ENCODE measurements at regions not wholly inside any gene's neighbourhood (a gene's known extent, or its start where the extent isn't known, plus 50 kb on each side); places are given as distances from the start of the nearest gene placed in this dataset.

DNA sequence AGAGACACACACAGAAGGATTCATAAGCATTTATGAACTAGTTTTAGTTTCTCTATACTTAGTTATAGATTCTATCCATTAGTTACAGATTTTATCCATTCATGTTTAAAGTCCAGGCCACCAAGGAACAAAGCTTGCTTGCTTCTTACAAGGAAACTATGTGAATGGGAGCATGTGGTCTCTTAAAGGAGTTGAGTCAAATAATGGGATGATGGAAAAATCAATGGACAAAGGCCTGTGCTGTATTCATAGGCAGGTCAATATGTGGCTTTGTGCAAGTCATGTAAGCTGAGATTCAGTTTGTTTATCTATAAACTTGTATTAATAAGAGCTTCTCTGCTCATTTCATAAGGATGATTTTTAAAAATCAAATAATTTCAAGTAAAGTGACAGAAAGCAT lies 172.8 kb upstream of the CDK1 start:
- Mint-ChIP-seq H3K4me3 (ENCODE audit: low read depth) (no peak overlapping the region), H3K9me3 (ENCODE audit: low read depth) (no peaks in the 10 kb centered on the region), H3K4me1 (ENCODE audit: low read depth) (peaks cover 5% of the 10 kb centered on the region), H3K27me3 (no peaks in the 10 kb centered on the region), H3K36me3 (ENCODE audit: insufficient read depth) (no peaks in the 10 kb centered on the region), H3K27ac (no peak overlapping the region)
- TF ChIP-seq, protein P1, sequence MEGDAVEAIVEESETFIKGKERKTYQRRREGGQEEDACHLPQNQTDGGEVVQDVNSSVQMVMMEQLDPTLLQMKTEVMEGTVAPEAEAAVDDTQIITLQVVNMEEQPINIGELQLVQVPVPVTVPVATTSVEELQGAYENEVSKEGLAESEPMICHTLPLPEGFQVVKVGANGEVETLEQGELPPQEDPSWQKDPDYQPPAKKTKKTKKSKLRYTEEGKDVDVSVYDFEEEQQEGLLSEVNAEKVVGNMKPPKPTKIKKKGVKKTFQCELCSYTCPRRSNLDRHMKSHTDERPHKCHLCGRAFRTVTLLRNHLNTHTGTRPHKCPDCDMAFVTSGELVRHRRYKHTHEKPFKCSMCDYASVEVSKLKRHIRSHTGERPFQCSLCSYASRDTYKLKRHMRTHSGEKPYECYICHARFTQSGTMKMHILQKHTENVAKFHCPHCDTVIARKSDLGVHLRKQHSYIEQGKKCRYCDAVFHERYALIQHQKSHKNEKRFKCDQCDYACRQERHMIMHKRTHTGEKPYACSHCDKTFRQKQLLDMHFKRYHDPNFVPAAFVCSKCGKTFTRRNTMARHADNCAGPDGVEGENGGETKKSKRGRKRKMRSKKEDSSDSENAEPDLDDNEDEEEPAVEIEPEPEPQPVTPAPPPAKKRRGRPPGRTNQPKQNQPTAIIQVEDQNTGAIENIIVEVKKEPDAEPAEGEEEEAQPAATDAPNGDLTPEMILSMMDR (IDR thresholded peaks at IDR 0.05; ENCODE audit: unreplicated experiment) = no peak
- no peak for DNase-seq (ENCODE audit: low spot score, unreplicated experiment)

DNA sequence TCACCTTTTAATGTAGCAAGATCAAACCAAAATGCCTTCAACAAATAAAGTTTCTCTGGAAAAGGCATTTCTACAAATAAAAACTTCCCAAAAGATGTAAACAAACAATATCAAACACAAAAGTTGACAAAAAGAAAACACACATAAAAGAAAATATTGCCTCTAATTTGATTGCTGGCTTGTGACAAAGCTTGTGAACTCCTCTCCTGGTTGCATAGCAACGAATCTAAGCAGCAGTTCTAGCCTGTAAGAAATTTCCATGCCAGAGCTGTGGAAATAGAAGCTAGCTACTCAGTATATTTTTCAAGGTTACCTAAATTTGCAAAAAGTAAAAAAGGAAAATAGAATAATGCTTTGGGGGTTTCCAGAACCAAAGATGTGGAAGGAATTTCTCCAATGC lies 173.9 kb upstream of the CDK1 start:
- no peak overlapping the region for H3K27ac Mint-ChIP-seq
- H3K4me3 Mint-ChIP-seq (ENCODE audit: low read depth) = no peak overlapping the region
- H3K4me1 Mint-ChIP-seq (ENCODE audit: low read depth) = peaks cover 5% of the 10 kb centered on the region
- no peaks in the 10 kb centered on the region for H3K27me3 Mint-ChIP-seq
- H3K36me3 Mint-ChIP-seq (ENCODE audit: insufficient read depth) = no peaks in the 10 kb centered on the region
- no peaks in the 10 kb centered on the region for H3K9me3 Mint-ChIP-seq (ENCODE audit: low read depth)
- DNase-seq (ENCODE audit: low spot score, unreplicated experiment) = no peak
- TF ChIP-seq, protein P1 (IDR thresholded peaks at IDR 0.05; ENCODE audit: unreplicated experiment) = no peak

DNA sequence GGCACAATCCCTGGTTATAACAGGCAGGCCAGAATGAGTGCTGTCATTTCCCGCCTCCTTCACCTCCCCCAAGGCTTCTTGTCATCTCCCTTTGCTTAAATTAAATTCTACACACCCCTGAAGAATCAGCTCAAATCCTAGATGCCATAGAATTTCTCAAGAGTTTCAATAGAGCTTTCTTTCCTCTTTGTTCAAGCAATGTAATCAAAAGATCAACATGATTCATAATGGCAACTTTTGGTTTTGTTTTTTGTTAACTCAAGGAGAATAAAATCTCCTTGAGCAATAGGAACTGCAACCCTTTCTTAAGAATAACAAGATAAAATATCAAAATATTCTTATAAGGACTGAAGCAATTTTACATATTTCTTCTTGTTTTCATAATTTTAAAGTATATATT lies 180.8 kb upstream of the CDK1 start:
- Mint-ChIP-seq H3K9me3 (ENCODE audit: low read depth) (no peaks in the 10 kb centered on the region), H3K27me3 (no peaks in the 10 kb centered on the region), H3K27ac (no peak overlapping the region), H3K36me3 (ENCODE audit: insufficient read depth) (no peaks in the 10 kb centered on the region), H3K4me3 (ENCODE audit: low read depth) (no peak overlapping the region), H3K4me1 (ENCODE audit: low read depth) (peaks cover 12% of the 10 kb centered on the region)
- no peak for DNase-seq (ENCODE audit: low spot score, unreplicated experiment)
- TF ChIP-seq, protein P1 (IDR thresholded peaks at IDR 0.05; ENCODE audit: unreplicated experiment) = no peak

DNA sequence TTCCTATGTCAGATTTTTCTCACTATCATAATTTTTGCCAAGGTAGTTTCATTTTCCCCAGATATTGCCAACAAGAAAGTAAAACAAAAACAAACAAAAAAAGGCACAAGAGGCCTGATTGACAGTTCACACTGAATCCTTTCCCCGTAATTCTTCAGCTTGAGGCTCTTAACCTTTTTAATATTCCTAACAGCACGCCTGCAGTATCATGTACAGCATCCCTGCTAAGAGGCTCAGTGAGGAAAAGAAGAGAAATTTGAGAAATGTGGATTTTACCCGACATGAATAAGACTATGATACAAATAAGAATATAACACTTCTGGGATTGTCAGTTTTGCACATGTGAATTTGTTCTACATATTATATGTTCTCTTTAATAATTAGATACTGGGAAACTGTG lies 182.4 kb upstream of the CDK1 start:
- no peaks in the 10 kb centered on the region for H3K36me3 Mint-ChIP-seq (ENCODE audit: insufficient read depth)
- TF ChIP-seq, protein P1 (IDR thresholded peaks at IDR 0.05; ENCODE audit: unreplicated experiment) = no peak
- no peak overlapping the region for H3K4me3 Mint-ChIP-seq (ENCODE audit: low read depth)
- DNase-seq (ENCODE audit: low spot score, unreplicated experiment) = no peak
- peaks cover 3% of the 10 kb centered on the region for H3K9me3 Mint-ChIP-seq (ENCODE audit: low read depth)
- no peaks in the 10 kb centered on the region for H3K27me3 Mint-ChIP-seq
- H3K27ac Mint-ChIP-seq = no peak overlapping the region
- peaks cover 12% of the 10 kb centered on the region for H3K4me1 Mint-ChIP-seq (ENCODE audit: low read depth)

DNA sequence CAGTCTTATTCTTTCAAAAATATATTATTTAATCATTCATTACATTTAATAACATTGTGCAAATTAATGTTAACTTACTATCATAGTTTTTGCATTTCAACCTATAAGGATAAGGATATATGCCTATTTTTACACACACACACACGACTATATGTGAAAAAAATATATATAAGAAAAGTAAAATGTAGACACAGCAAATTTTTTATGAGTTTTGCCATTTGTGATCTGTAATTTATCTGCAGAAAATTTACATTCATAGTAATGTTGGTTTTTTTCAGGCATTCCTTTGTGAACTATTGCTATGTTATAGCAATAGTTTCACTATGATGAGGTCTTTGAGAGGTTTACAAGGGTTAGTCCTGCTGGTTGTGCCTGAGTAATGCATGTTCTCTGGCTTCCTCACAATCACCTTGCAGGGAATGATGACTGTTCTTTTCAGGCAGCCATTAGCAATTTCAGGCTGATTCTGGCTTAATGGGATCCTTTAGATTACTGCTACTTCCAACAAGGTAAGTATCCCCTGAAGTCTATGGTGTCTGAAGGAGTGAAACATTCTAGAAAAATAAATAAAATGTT lies 183.7 kb upstream of the CDK1 start:
- Mint-ChIP-seq H3K9me3 (ENCODE audit: low read depth) (peaks cover 3% of the 10 kb centered on the region), H3K4me3 (ENCODE audit: low read depth) (no peak overlapping the region), H3K4me1 (ENCODE audit: low read depth) (peaks cover 12% of the 10 kb centered on the region), H3K27me3 (no peaks in the 10 kb centered on the region), H3K36me3 (ENCODE audit: insufficient read depth) (no peaks in the 10 kb centered on the region), H3K27ac (no peak overlapping the region)
- TF ChIP-seq, protein P1 (IDR thresholded peaks at IDR 0.05; ENCODE audit: unreplicated experiment) = peak; percentile 33
- no peak for DNase-seq (ENCODE audit: low spot score, unreplicated experiment)

Data from progenitor cell of endocrine pancreas (in vitro differentiated cells).